Forelimb muscle (tissue), 1 donor: ENCODE measurements at regions not wholly inside any gene's neighbourhood (a gene's known extent, or its start where the extent isn't known, plus 50 kb on each side); places are given as distances from the start of the nearest gene placed in this dataset.
"Not testable (repeated sequence)": the region's sequence is repeated elsewhere in the genome, so short reads cannot be mapped to it uniquely, and the experiment has no call there.

Experiments
- DNase-seq: peaks from one replicate; pipeline ENCODE4 v3.0.0-alpha.2; 2013; ENCODE audit warnings: low read depth

- DNase-seq, result no peak
These were observed 232.5 kb upstream of the HES1 start for GRCh38 chr3:193903512-193903817.

- DNase-seq, result no peak
These were observed 232.0 kb upstream of the HES1 start for GRCh38 chr3:193903966-193904365.

GRCh38 chr3:193905541-193906396 is 230.2 kb upstream of the HES1 start:
- no peak for DNase-seq

- DNase-seq, result no peak
These were observed 229.0 kb upstream of the HES1 start for GRCh38 chr3:193906849-193907410.

GRCh38 chr3:193908181-193908744 is 227.7 kb upstream of the HES1 start:
- DNase-seq, result no peak

GRCh38 chr3:193909387-193909786 is 226.6 kb upstream of the HES1 start:
- DNase-seq, result no peak

- DNase-seq, result no peak
These were observed 225.6 kb upstream of the HES1 start for GRCh38 chr3:193910310-193910709.

- no peak for DNase-seq
These were observed 224.8 kb upstream of the HES1 start for GRCh38 chr3:193910886-193911738.

- DNase-seq, result no peak
These were observed 224.1 kb upstream of the HES1 start for GRCh38 chr3:193911784-193912340.

- no peak for DNase-seq
These were observed 223.2 kb upstream of the HES1 start for GRCh38 chr3:193912621-193913178.

- DNase-seq, result no peak
These were observed 221.3 kb upstream of the HES1 start for GRCh38 chr3:193914602-193915001.

GRCh38 chr3:193915099-193915498 is 220.8 kb upstream of the HES1 start:
- no peak for DNase-seq

- DNase-seq, result no peak
These were observed 220.3 kb upstream of the HES1 start for GRCh38 chr3:193915613-193916012.

GRCh38 chr3:193917158-193917557 is 218.8 kb upstream of the HES1 start:
- DNase-seq, result no peak

GRCh38 chr3:193921465-193921864 is 214.5 kb upstream of the HES1 start:
- DNase-seq, result no peak

- DNase-seq, result no peak
These were observed 213.7 kb upstream of the HES1 start for GRCh38 chr3:193922034-193922774.

GRCh38 chr3:193923958-193924357 is 212.0 kb upstream of the HES1 start:
- not testable (repeated sequence) for DNase-seq

GRCh38 chr3:193926071-193926470 is 209.9 kb upstream of the HES1 start:
- DNase-seq, result not testable (repeated sequence)

GRCh38 chr3:193927413-193928206 is 208.3 kb upstream of the HES1 start:
- not testable (repeated sequence) for DNase-seq
